Amygdala (tissue), 56 donors: ENCODE measurements at regions not wholly inside any gene's neighbourhood (a gene's known extent, or its start where the extent isn't known, plus 50 kb on each side); places are given as distances from the start of the nearest gene placed in this dataset.

Source experiments
- DNase-seq, 56 donors: peaks; one replicate each; lab custom pipeline; 2025; lab: John Stamatoyannopoulos, UW

GRCh38 chr1:60342569-60342968 lies 269.0 kb upstream of the C1orf87 start:
- no peak for DNase-seq

DNA sequence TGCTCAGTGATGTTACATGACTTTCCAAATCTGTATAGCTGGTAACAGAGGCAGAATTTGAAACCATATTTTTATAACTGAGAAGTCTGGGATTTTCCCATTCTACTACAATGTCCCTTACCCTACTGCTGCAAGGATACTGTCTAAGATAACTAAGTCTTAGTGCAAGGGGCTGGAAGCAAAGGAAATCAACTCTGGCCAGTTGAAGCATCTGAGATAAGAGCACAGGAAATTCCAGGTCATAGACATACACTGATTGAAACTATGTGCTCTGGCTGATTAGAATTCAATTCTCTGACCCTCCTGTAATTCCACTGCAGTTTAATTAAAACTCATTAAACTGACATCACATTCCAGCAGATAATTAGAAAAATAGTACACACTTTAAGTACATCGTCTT lies 267.7 kb upstream of the C1orf87 start:
- DNase-seq, result no peak

DNA sequence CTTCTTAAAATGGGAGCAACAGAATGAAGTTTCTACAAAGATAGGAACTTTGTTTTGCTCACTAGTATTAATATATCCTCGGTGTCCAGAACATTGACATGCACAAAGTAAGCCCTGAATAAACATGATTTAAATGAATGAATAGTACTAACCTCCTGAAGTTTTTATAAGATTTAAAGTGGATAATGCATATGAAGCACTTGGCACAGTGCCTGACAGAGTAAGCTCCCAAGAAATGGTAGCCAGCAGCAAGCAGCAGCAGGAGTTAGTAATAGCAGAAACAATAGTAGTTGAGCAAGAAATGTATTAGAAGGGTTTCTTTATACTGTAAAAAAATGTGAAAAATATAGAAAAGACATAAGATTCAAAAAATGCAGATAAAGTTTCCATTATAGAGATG lies 258.1 kb upstream of the C1orf87 start:
- DNase-seq, result no peak

- DNase-seq, result no peak
Observed at GRCh38 chr1:60329651-60330050, 256.1 kb upstream of the C1orf87 start.

DNA sequence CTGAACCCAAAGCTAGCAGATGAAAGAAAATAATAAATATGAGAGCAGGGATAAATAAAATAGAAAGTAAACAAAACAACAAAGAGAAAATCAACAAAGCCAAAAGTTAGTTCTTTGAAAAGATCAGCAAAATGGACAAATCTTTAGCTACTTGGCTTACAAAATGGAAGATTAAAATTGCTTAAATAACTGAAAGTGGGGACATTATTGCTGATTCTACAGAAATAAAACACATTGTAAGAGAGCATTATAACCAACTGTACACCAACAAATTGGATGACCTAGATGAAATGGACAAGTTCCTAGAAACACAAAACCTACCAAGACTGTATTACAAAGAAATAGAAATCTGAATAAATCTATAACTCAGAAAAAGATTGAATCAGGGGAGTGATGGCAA lies 238.3 kb upstream of the C1orf87 start:
- no peak for DNase-seq

DNA sequence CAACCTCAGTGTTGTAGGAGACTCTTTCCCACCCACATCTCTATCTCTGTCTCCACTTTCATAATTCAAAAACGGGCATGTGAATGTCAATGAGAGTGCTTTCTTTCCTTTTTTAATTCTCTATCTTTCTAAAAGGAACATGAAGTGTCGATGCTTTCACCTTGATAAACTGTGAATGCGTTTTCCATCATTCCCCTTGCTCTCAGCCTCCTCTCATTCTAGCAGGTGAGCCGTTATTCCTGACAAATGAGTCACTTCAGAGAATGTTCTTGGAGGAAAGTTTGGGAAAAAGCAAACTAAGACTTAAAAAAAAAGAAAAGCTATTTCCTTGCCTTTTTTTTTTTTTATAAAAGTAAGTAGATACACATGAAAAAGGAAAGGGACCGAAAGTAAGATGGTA lies 226.0 kb upstream of the C1orf87 start:
- DNase-seq, result no peak

DNA sequence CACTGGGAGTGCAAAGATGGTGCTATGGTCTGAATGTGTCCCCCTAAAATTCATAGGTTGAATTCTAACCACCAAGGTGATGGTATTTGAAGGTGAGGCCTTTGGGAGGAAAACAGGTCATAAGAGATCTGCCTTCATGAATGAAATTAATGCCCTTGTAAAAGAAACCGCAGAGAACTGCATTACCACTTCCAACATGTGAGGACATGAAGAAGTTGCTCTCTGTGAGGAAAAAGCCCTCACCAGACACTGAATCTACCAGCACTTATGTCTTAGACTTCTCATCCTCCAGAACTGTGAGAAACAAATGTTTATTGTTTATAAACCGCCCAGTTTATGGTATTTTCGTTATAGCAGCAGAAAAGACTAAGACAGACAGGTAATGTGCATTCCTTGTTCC lies 224.7 kb upstream of the C1orf87 start:
- no peak for DNase-seq

DNA sequence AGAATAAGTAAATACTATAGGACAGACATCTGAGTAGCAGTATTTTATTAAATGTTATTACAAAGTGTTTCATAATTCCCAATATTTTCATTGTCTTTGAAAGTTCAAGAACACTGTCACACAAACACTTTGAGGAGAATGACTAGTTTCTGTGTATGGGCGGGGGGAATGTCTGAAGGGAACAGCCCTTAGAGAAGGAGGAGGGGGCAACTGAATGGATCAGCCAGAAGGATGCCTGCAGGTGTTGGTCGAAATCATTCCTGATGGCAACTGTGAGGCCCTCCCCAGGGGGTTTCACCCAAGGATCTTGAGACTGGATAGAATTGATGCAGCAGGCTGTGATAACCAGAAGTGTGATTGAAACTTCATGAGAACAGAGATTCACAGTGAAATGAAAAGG lies 223.2 kb upstream of the C1orf87 start:
- DNase-seq, result no peak

GRCh38 chr1:60292140-60292539 lies 218.6 kb upstream of the C1orf87 start:
- DNase-seq, result no peak

GRCh38 chr1:60290393-60290792 lies 216.8 kb upstream of the C1orf87 start:
- no peak for DNase-seq

GRCh38 chr1:60287536-60287935 lies 214.0 kb upstream of the C1orf87 start:
- no peak for DNase-seq

DNA sequence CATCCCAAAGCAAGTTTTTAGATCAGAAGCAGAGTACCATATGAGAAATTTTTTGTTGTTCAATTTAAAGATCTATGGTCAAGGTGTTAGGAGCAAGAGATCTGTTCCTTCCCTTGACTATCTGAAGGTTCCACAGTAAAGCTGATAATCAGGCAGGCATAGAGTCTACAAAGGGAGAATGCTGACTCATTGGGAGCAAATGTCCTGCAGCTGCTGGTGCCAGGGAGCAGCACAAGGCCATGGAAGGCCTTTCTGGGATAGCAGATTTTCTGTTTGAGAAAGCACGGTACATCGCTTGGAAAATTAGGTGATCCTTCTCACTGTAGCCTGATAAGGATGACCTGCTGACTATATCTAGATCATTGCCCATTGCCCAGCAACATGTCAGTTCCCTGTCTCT lies 210.1 kb upstream of the C1orf87 start:
- no peak for DNase-seq

- DNase-seq, result peak in 54 of 56 donors; percentile 1 to 83 (median 38)
Observed at GRCh38 chr1:60281360-60281932, 207.9 kb upstream of the C1orf87 start.

DNA sequence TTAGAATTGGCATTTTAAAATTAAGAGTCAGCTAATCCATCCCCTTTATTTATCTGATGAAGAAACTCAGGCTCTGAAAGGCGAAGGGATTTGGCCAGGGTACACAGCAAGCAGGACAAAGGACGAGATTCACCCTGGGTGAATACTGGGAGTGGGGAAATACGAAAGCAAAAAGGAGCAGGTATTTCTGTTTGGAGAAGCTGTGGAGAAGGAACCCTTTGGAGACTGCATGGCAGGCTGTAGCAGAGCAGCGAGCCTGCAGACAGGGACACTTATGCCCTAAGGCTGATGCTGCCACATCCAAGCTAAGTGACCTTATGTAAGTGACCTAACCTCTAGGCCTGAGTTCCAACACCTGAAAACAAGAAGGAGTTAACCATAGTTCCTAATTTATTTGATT lies 207.2 kb upstream of the C1orf87 start:
- DNase-seq, result peak in 1 of 56 donors; percentile 1

DNA sequence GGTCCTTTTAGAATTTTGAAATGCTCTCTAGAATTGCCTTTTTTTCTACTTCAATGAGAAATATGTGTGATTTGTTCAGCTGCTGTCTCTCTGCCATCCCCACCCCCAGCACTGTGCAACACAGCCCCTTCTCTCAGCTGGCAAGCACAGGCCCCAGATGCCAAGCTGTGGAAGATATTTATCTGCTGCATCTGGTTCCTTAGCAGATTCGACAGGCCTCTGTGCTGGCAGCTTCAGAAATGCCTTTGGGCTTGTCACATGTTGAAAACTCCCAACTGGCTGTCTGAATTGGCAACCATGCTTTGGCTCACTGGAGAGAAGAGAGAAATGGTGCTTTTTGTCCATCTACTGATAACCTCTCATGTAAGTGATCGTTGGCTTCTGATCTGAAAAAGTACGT lies 206.7 kb upstream of the C1orf87 start:
- DNase-seq, result peak in 9 of 56 donors; percentile 0 to 9 (median 2)

DNA sequence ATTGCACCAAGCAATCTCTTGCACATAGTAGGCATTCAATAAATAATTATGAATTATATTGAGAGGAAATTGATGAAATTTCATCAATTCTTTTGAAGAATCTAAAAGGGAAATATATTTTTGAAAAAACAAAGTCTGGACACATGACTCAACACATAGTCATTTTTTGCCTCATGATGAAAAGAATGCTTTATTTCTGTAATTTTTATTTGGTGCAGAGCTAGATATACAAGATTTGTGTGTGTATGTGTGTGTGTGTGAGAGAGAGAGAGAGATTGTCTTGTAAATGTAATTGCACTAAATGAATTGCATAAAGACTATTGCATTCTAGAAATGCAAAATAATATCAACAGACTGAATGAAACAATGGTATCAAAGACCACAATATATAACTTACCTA lies 206.2 kb upstream of the C1orf87 start:
- no peak for DNase-seq

- DNase-seq, result no peak
Observed at GRCh38 chr1:60277269-60277668, 203.7 kb upstream of the C1orf87 start.

- no peak for DNase-seq
Observed at GRCh38 chr1:60274422-60275290, 201.1 kb upstream of the C1orf87 start.

DNA sequence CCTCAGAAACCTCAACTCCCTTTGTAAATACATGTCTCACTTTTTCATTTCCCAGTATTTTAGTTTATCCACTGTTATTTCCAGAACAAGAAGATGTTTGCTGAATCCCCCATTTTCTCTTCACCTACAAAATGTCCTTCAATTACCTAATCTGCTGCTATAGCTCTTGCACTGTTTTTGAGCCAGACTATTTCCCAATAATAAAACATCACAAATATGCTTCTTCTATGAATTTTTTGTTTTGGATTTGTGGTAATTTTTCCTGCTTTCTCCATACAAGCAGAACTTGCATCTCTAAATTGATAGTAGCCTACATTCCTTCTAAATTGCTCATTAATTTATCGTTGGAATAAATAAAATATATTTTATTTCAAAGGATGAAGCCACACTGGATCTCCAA lies 199.6 kb upstream of the C1orf87 start:
- no peak for DNase-seq

DNA sequence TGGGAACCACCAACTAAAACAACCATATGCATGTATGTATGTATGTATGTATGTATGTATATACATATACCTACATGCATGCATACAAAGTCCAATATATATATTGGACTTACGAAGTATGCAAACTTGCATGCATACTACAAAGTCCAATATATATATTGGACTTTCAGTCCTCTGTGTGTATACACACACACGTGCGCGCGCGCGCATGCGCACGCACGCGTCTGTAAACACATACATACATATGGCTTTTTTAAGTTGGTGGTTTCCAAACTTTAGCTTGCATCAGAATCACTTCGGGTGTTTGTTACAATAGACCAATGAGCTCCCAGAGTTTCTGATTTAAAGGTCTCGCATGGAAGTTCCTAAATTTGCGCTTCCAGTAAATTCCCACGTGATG lies 197.5 kb upstream of the C1orf87 start:
- no peak for DNase-seq

DNA sequence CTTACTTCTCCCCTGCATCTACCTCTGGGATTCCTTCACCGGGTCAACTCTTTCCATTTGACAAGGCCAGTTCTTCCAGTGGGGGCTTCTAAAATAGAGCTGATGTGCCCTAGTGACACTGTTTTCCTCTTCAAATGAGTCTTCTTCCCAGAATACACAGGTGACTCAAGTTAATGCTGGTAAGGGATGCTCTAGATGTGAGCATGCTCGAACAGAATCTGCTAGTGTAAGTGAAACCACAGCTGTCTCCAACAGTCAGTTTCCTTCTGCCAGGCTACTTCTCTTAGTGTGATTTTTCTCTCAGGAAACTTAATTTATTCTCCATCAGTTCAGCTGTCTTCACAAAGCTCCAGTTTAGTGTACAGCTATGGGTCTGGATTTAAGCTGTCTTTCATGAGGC lies 194.9 kb upstream of the C1orf87 start:
- DNase-seq, result no peak
